ENCODE measurements at regions not wholly inside any gene's neighbourhood (a gene's known extent, or its start where the extent isn't known, plus 50 kb on each side); places are given as distances from the start of the nearest gene placed in this dataset.

GRCh38 chr11:28505232-28505631 lies 397.0 kb downstream of the METTL15 start:
- DNase-seq: no peak

- DNase-seq: no peak
Measured at GRCh38 chr11:28504555-28505110, 396.4 kb downstream of the METTL15 start.

DNA sequence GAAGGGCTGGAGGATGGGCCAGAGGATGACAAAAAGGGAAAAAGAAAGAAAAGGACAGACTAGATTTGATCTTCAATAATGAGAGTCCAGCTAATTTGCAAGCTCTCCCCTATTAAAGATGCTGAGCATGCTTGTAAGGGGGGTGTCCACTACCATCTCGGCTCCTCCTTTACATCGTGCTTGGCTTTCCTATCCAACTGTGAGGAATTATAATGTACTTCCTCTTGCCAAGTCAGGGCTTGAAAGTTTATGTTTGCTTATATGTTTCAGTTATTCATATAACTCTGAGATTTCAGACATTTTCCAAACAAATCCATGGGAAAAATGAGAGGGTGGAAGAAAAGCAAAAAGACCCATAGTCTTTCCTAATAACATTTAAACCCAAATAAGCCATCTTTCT lies 387.1 kb downstream of the METTL15 start:
- no peak for DNase-seq

GRCh38 chr11:28491431-28491830 lies 383.2 kb downstream of the METTL15 start:
- DNase-seq: no peak

DNA sequence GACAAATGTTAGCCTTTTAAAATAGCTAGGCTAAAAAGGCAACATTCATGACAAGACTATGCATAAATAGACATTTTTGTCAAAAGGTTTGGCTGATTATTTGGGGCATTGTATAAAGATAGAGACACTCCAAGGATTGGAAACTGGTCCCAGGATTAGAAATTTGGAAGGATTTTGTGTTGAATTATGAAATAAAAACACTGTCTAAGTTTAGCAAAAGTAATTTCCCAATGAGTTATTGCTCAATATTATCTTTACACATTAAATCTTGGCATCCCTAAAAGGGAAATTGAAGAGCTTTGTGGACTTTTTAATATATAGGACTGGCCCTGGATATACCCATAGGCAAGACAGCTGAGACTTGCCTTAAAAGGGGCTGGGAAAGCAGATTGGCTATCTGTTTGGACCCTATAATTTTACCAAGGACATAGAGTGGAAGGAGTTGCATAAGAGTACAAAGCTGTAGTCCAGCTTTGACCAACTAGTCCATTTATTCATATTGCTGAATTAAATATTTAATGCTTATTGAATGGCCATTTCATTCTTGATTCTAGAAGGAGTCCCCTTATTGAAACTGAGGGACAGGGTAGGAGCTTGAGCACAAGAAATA lies 382.7 kb downstream of the METTL15 start:
- DNase-seq: no peak

GRCh38 chr11:28488336-28488735 lies 380.1 kb downstream of the METTL15 start:
- DNase-seq: no peak

DNA sequence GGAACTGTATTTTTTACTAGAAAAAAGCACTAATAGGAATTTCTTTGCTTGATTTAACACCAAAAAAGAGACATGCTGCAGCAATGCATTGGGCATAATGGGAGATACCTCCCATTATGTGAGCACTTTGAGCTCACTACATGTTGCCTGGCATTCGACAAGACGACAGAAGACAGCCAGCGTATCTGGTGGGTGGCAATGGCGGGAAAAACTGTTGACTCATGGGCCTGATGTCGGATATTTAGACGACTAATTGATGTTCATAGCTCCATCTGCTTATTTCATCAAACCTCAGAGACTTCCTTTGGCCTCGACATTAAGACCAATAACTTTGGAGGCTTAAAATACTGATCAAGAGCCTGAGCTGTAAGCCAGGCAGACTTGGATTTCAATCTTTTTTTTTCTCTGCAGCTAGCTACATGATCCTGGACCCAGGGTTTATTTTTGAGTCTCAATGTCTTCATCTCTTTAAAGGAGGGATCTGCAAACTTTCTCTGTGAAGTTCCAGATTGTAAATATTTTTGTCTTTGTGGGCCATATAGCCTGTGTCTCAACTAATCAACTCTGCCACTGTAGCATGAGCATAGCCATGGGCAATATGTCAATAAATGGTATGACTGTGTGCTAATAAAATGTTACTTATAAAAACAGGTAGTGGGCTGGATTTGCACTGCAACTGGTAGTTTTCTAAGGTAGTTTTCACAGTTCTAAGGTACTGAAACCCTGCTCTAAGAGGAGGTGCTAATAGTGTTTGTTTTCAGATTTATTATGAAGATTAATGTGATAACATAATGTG lies 375.1 kb downstream of the METTL15 start:
- no peak for DNase-seq

DNA sequence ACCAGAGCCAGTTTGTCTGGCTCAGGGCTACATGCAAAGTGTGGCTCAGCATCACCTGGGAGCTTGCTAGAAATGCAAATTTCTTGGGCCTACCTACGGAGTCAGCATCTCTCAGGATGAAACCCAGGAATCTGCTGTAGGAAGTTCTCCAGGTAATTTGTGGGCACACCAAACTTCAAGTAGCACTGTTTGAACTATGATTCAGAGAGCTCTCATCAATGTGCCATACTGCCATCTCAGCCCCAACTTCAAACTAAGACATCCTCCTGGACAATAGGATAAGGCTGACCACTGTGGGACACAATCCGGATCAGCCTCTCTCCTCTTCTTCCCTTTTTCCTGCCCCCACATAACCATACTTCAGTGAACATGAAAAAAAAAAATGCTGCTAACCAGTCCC lies 374.5 kb downstream of the METTL15 start:
- DNase-seq: no peak

DNA sequence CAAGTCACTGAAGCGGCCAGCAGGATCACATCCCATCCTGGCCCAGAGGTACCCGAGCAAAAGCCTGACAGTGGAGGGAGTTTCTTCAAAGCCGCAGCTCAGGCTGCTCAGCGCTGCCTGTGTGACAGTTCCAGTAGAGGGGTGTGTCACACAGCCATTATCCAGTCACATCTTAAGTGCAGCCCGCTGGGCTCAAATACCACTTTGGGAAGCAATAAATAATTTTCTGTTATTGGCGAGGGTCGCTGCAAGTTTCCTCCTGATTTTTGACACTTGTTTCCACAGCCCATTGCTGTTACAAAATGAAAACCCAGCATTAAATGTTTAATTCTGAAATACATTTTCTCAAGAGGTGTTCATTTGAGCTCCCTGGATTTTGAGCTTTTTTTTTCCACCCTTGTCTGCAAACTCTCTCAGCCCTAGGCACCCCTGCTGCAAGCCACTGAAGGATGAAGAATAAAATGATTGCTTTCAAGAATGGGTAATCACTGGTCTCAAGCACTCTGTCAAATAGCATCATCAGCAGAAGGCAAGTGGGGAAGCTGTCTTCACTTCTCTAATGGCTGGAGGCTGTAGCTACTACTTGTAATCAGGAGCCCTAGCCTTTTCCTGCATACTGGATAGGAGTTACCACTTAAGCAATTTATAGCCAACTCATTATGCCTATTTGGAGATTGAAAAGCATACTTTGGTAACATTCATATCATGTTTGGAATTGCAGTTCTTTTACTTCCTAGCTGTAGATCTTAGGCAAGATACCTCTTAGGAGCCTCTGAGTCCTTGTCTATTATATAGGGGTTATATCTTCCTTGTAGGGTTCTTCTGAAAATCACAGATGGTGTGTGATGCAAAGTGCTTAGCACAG lies 373.7 kb downstream of the METTL15 start:
- no peak for DNase-seq

GRCh38 chr11:28480406-28480805 lies 372.2 kb downstream of the METTL15 start:
- no peak for DNase-seq

GRCh38 chr11:28476864-28477263 lies 368.7 kb downstream of the METTL15 start:
- no peak for DNase-seq

- no peak for DNase-seq
Measured at GRCh38 chr11:28476049-28476448, 367.9 kb downstream of the METTL15 start.

GRCh38 chr11:28472904-28473303 lies 364.7 kb downstream of the METTL15 start:
- DNase-seq: no peak

GRCh38 chr11:28471537-28471936 lies 363.3 kb downstream of the METTL15 start:
- DNase-seq: no peak

DNA sequence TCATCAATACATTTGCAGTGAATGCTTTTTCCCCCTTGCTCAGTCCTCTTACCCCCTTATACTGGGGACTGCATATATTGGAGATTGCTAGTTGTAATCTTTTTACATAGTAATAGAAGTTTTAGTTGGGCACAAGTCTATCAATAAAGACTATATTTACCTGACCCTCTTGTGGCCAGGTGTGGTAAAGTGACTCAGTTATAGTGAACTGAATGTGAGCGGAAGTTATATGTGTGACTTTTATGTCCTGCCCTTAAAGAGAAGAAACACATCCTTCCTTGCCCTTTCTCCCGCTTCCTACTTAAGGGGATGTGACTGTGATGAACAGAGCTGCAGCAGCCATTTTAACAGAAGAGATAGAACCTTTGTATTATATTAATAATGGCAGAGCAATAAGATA lies 362.0 kb downstream of the METTL15 start:
- DNase-seq: no peak

DNA sequence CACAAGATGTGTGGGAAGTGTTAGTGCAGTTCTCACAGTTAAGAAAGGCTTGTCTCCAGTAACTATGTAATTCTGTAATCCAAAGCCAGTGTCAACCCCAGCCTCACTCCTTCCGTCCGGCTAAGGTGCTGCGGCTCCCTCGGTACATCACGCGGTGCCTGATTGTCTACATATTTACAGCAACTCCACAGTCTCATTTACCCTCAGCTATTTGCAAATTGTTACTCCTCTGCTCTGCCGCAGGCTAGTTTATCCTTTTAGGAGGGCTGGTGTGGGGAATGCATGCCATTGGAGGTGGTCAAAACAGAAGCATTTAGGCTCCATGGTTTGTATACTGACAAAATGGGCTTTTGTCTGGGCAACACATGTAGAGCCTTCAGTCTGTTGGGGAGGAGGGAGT lies 358.3 kb downstream of the METTL15 start:
- no peak for DNase-seq

GRCh38 chr11:28464252-28464867 lies 356.2 kb downstream of the METTL15 start:
- no peak for DNase-seq

- no peak for DNase-seq
Measured at GRCh38 chr11:28463826-28464225, 355.6 kb downstream of the METTL15 start.

GRCh38 chr11:28461846-28462245 lies 353.7 kb downstream of the METTL15 start:
- no peak for DNase-seq

DNA sequence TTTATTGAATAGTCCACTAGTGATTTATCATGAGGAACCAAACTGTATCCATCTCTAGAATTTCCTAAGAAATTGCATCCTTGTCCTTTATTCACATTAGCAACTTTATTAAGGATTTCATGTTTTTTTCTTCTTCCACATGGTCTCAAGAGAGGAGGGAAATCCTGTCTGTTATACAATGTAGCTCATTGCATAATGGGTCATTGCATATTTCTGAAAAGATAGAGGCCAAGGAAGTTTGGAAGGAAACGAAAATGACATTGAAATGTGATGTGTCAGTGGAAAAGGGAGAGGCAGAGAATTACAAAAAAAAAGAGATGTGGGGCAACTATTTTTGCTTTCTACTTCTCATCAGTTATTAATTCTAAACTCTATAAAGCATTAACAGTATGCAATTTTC lies 353.1 kb downstream of the METTL15 start:
- DNase-seq: no peak

DNA sequence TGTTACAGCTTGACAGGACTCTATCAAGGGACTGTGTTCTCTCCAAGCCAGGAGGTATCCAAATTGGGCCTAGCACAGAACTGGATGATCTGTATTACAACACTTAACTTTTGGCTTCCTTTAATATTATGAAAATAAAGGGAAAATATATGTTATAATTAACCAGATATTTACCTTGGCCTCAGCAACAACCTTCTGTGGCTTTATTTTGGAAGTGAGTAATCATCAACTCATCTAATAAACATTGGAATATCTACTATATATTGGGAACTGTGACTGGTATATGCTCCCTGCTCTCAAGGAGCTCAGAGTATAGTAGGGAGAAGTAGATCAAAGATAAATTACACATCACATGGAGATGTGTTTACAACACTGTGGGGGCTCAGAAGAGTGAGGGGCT lies 352.2 kb downstream of the METTL15 start:
- DNase-seq: no peak

GRCh38 chr11:28459912-28460311 lies 351.7 kb downstream of the METTL15 start:
- DNase-seq: no peak

- DNase-seq: no peak
Measured at GRCh38 chr11:28457481-28458065, 349.4 kb downstream of the METTL15 start.

Measured in DMS153 (cell line).